Keratinocyte (primary cell): ENCODE measurements at regions not wholly inside any gene's neighbourhood (a gene's known extent, or its start where the extent isn't known, plus 50 kb on each side); places are given as distances from the start of the nearest gene placed in this dataset.

ENCODE experiments used
- DNase-seq: peaks from one replicate; pipeline ENCODE4 v3.0.0-alpha.2; 2011; ENCODE audit warnings: low read depth, missing footprints, low spot score
- FAIRE-seq: peaks from 2 replicates; lab custom pipeline; 2011; peaks lifted over from hg19 to GRCh38; lab: Jason Lieb, UNC
- H2AFZ ChIP-seq: 2 replicates; pipeline ENCODE4 v1.6.0; 2012; ENCODE audit warnings: low read length, control low read depth, inconsistent platforms; ENCODE audit not compliant: control insufficient read depth
- H3K27ac ChIP-seq: 2 replicates; pipeline ENCODE4 v1.5.1; 2011; ENCODE audit warnings: low read length; ENCODE audit not compliant: control insufficient read depth, insufficient read depth
- H3K27me3 ChIP-seq: 3 replicates; pipeline ENCODE4 v1.6.0; 2011; ENCODE audit warnings: low read length; ENCODE audit not compliant: control insufficient read depth, insufficient read depth; ENCODE audit errors: extremely low read depth
- H3K36me3 ChIP-seq, 2 experiments: 2 replicates in 1 of 2; 3 replicates in 1 of 2; pipeline ENCODE4 v1.5.1; 2011; ENCODE audit warnings: low read length in 2 of 2, mild to moderate bottlenecking in 1 of 2; ENCODE audit not compliant: control insufficient read depth in 2 of 2, insufficient read depth in 2 of 2; ENCODE audit errors: extremely low read depth in 1 of 2
- H3K4me1 ChIP-seq: 3 replicates; pipeline ENCODE4 v1.5.1; 2011; ENCODE audit warnings: low read length; ENCODE audit not compliant: control insufficient read depth, insufficient read depth; ENCODE audit errors: extremely low read depth
- H3K4me2 ChIP-seq: 3 replicates; pipeline ENCODE4 v1.6.0; 2011; ENCODE audit warnings: low read depth, low read length; ENCODE audit not compliant: control insufficient read depth, insufficient read depth; ENCODE audit errors: extremely low read depth
- H3K4me3 ChIP-seq, 3 experiments: fragments of 200-600 bp in 1 of 3; sonication (generic) in 1 of 3; 2 replicates in 2 of 3; 3 replicates in 1 of 3; pipeline ENCODE4 v1.5.1; 2011 to 2016; ENCODE audit warnings: low read length in 3 of 3, mild to moderate bottlenecking in 3 of 3, control low read depth in 2 of 3, inconsistent platforms in 1 of 3, low read depth in 1 of 3, mixed read lengths in 1 of 3, mixed run types in 1 of 3, moderate library complexity in 1 of 3; ENCODE audit not compliant: control insufficient read depth in 2 of 3, insufficient read depth in 2 of 3; ENCODE audit errors: extremely low read depth in 1 of 3
- H3K79me2 ChIP-seq: 2 replicates; pipeline ENCODE4 v1.6.0; 2012; ENCODE audit warnings: low read length; ENCODE audit not compliant: control insufficient read depth, insufficient read depth
- H3K9ac ChIP-seq: 3 replicates; pipeline ENCODE4 v1.6.0; 2011; ENCODE audit warnings: low read length; ENCODE audit not compliant: control insufficient read depth, insufficient read depth; ENCODE audit errors: extremely low read depth
- H3K9me1 ChIP-seq: 3 replicates; pipeline ENCODE4 v1.6.0; 2011; ENCODE audit warnings: low read length; ENCODE audit not compliant: control insufficient read depth, insufficient read depth; ENCODE audit errors: extremely low read depth
- H3K9me3 ChIP-seq: 2 replicates; pipeline ENCODE4 v1.5.1; 2012; ENCODE audit warnings: low read depth, low read length; ENCODE audit not compliant: control insufficient read depth
- H4K20me1 ChIP-seq: 3 replicates; pipeline ENCODE4 v1.6.0; 2011; ENCODE audit warnings: low read length; ENCODE audit not compliant: control insufficient read depth, insufficient read depth; ENCODE audit errors: extremely low read depth
- CTCF ChIP-seq, 3 experiments: IDR thresholded peaks in 1 of 3; conservative IDR thresholded peaks in 1 of 3; optimal IDR thresholded peaks in 1 of 3; 2 replicates in 2 of 3; 3 replicates in 1 of 3; pipeline versions ENCODE3 to v1.5.1; 2011; ENCODE audit warnings: low read length in 3 of 3, mild to moderate bottlenecking in 3 of 3, moderate library complexity in 2 of 3, control low read depth in 1 of 3, inconsistent platforms in 1 of 3; ENCODE audit not compliant: insufficient read depth in 2 of 3; ENCODE audit errors: extremely low read depth in 1 of 3
- EZH2 ChIP-seq: IDR thresholded peaks from one replicate; pipeline ENCODE4 v1.6.1; 2012; ENCODE audit warnings: inconsistent platforms, mild to moderate bottlenecking, low read length, moderate library complexity
- dilution Hi-C: fragments of 300-500 bp; cut with MboI; formaldehyde crosslinking; loops from one replicate; pipeline ENCODE4 v1.7.0; 2020; ENCODE audit warnings: low sequenced_read_pairs; ENCODE audit not compliant: extremely low pct_ligation_motif_present

GRCh38 chr10:131480066-131480465 lies 168.5 kb upstream of the TCERG1L start:
- no peaks in the 10 kb centered on the region for H3K79me2 ChIP-seq
- no peak overlapping the region for H3K4me3 ChIP-seq
- no peak overlapping the region for H3K4me2 ChIP-seq
- H4K20me1 ChIP-seq = no peaks in the 10 kb centered on the region
- H3K27ac ChIP-seq = no peak overlapping the region
- FAIRE-seq (no peak), DNase-seq (no peak)
- no peak overlapping the region for H3K9ac ChIP-seq
- no peaks in the 10 kb centered on the region for H3K36me3 ChIP-seq
- no peak overlapping the region for H2AFZ ChIP-seq
- dilution Hi-C loops = no loop called here
- H3K4me1 ChIP-seq = no peaks in the 10 kb centered on the region
- H3K9me1 ChIP-seq = no peaks in the 10 kb centered on the region
- no peaks in the 10 kb centered on the region for H3K27me3 ChIP-seq
- peaks cover 6% of the 10 kb centered on the region for H3K9me3 ChIP-seq
- TF ChIP-seq CTCF (optimal IDR thresholded peaks at IDR 0.05 in 1 of 3, IDR thresholded peaks at IDR 0.05 in 1 of 3, conservative IDR thresholded peaks at IDR 0.05 in 1 of 3; ENCODE audit: extremely low read depth in 1 of 3, insufficient read depth in 2 of 3, low read length in 3 of 3) = no peak
- TF ChIP-seq EZH2 = no peak

GRCh38 chr10:131480861-131481260 lies 169.3 kb upstream of the TCERG1L start:
- Histone ChIP-seq H3K9me3 (peaks cover 4% of the 10 kb centered on the region), H2AFZ (no peak overlapping the region), H4K20me1 (no peaks in the 10 kb centered on the region), H3K9me1 (no peaks in the 10 kb centered on the region), H3K4me3 (no peak overlapping the region), H3K9ac (no peak overlapping the region), H3K79me2 (no peaks in the 10 kb centered on the region), H3K27ac (no peak overlapping the region), H3K27me3 (no peaks in the 10 kb centered on the region), H3K4me2 (no peak overlapping the region), H3K4me1 (no peaks in the 10 kb centered on the region), H3K36me3 (no peaks in the 10 kb centered on the region)
- TF ChIP-seq CTCF (optimal IDR thresholded peaks at IDR 0.05 in 1 of 3, IDR thresholded peaks at IDR 0.05 in 1 of 3, conservative IDR thresholded peaks at IDR 0.05 in 1 of 3; ENCODE audit: extremely low read depth in 1 of 3, insufficient read depth in 2 of 3, low read length in 3 of 3) (no peak), EZH2 (no peak)
- FAIRE-seq (no peak), DNase-seq (no peak)
- dilution Hi-C loops = no loop called here
